H9 (cell line): ENCODE measurements at regions not wholly inside any gene's neighbourhood (a gene's known extent, or its start where the extent isn't known, plus 50 kb on each side); places are given as distances from the start of the nearest gene placed in this dataset.

Experiments
- DNase-seq: peaks from one replicate; pipeline ENCODE4 v3.0.0-alpha.2; 2017
- H2AFZ ChIP-seq: one replicate; pipeline ENCODE4 v1.6.1; 2013; ENCODE audit warnings: mild to moderate bottlenecking, low read length, control low read depth, moderate library complexity
- H2AK5ac ChIP-seq: 2 replicates; pipeline ENCODE4 v1.6.1; 2013; ENCODE audit warnings: low read length, control low read depth, mixed read lengths; ENCODE audit not compliant: insufficient read length
- H2BK120ac ChIP-seq: one replicate; pipeline ENCODE4 v1.6.1; 2013; ENCODE audit warnings: low read depth, mild to moderate bottlenecking, low read length, control low read depth, inconsistent platforms; ENCODE audit not compliant: poor library complexity, severe bottlenecking
- H2BK12ac ChIP-seq: 2 replicates; pipeline ENCODE4 v1.6.1; 2013; ENCODE audit warnings: low read length, control low read depth, mixed read lengths, low read depth; ENCODE audit not compliant: insufficient read length
- H2BK15ac ChIP-seq: 2 replicates; pipeline ENCODE4 v1.6.1; 2013; ENCODE audit warnings: low read depth, low read length, control low read depth
- H2BK20ac ChIP-seq: one replicate; pipeline ENCODE4 v1.6.1; 2013; ENCODE audit warnings: low read depth, mild to moderate bottlenecking, low read length, control low read depth, inconsistent platforms; ENCODE audit not compliant: poor library complexity, severe bottlenecking
- H2BK5ac ChIP-seq: 2 replicates; pipeline ENCODE4 v1.6.1; 2013; ENCODE audit warnings: low read length, control low read depth, mixed read lengths; ENCODE audit not compliant: insufficient read length
- H3K14ac ChIP-seq: 2 replicates; pipeline ENCODE4 v1.6.1; 2013; ENCODE audit warnings: low read length, control low read depth; ENCODE audit not compliant: insufficient read depth
- H3K18ac ChIP-seq: 2 replicates; pipeline ENCODE4 v1.6.1; 2013; ENCODE audit warnings: low read depth, mild to moderate bottlenecking, mixed read lengths, low read length, control low read depth; ENCODE audit not compliant: insufficient read length
- H3K23ac ChIP-seq: 2 replicates; pipeline ENCODE4 v1.6.1; 2013; ENCODE audit warnings: low read length, control low read depth, mixed read lengths, low read depth; ENCODE audit not compliant: insufficient read length
- H3K23me2 ChIP-seq: 2 replicates; pipeline ENCODE4 v1.6.1; 2013; ENCODE audit warnings: low read depth, mild to moderate bottlenecking, mixed read lengths, low read length, control low read depth; ENCODE audit not compliant: insufficient read length, poor library complexity, severe bottlenecking
- H3K27ac ChIP-seq: 2 replicates; pipeline ENCODE4 v1.5.1; 2013; ENCODE audit warnings: low read length, control low read depth, mixed read lengths, low read depth; ENCODE audit not compliant: insufficient read length
- H3K27me3 ChIP-seq: 2 replicates; pipeline ENCODE4 v1.6.1; 2013; ENCODE audit warnings: low read length, control low read depth, inconsistent platforms; ENCODE audit not compliant: insufficient read depth
- H3K4ac ChIP-seq: 2 replicates; pipeline ENCODE4 v1.6.1; 2013; ENCODE audit warnings: low read depth, mild to moderate bottlenecking, control low read depth, inconsistent platforms, low read length, moderate library complexity
- H3K4me1 ChIP-seq: 2 replicates; pipeline ENCODE4 v1.6.1; 2013; ENCODE audit warnings: low read length, control low read depth, inconsistent platforms; ENCODE audit not compliant: insufficient read depth
- H3K4me2 ChIP-seq: 2 replicates; pipeline ENCODE4 v1.6.1; 2013; ENCODE audit warnings: low read length, control low read depth, mixed read lengths; ENCODE audit not compliant: insufficient read length, insufficient read depth
- H3K56ac ChIP-seq: 2 replicates; pipeline ENCODE4 v1.6.1; 2013; ENCODE audit warnings: low read depth, mild to moderate bottlenecking, mixed read lengths, low read length, control low read depth; ENCODE audit not compliant: insufficient read length
- H3K79me1 ChIP-seq: 2 replicates; pipeline ENCODE4 v1.6.1; 2013; ENCODE audit warnings: low read depth, mild to moderate bottlenecking, moderate library complexity, low read length, control low read depth, inconsistent platforms; ENCODE audit not compliant: insufficient read depth, poor library complexity, severe bottlenecking
- H3K79me2 ChIP-seq: 2 replicates; pipeline ENCODE4 v1.6.1; 2013; ENCODE audit warnings: low read length, control low read depth, inconsistent platforms; ENCODE audit not compliant: insufficient read depth
- H3K9ac ChIP-seq: 2 replicates; pipeline ENCODE4 v1.6.1; 2013; ENCODE audit warnings: low read length, control low read depth, mixed read lengths; ENCODE audit not compliant: insufficient read length; ENCODE audit errors: extremely low read depth
- H3K9me3 ChIP-seq: one replicate; pipeline ENCODE4 v1.6.1; 2013; ENCODE audit warnings: low read depth, low read length, inconsistent platforms; ENCODE audit not compliant: control insufficient read depth
- H3T11ph ChIP-seq: one replicate; pipeline ENCODE4 v1.6.1; 2013; ENCODE audit warnings: mild to moderate bottlenecking, low read length, control low read depth, inconsistent platforms
- H4K20me1 ChIP-seq: one replicate; pipeline ENCODE4 v1.6.1; 2013; ENCODE audit not compliant: control insufficient read depth, insufficient read length, insufficient read depth
- H4K5ac ChIP-seq: 2 replicates; pipeline ENCODE4 v1.6.1; 2013; ENCODE audit warnings: low read depth, mild to moderate bottlenecking, mixed read lengths, low read length, control low read depth; ENCODE audit not compliant: insufficient read length
- H4K8ac ChIP-seq: replicated peaks from 2 replicates; pipeline ENCODE4 v1.6.1; 2013; ENCODE audit warnings: low read length, control low read depth, mixed read lengths, low read depth; ENCODE audit not compliant: insufficient read length
- H4K91ac ChIP-seq: 2 replicates; pipeline ENCODE4 v1.6.1; 2013; ENCODE audit warnings: low read depth, mild to moderate bottlenecking, moderate library complexity, mixed read lengths, low read length, control low read depth; ENCODE audit not compliant: insufficient read length
- H3K27ac Mint-ChIP-seq, 3 experiments: 2 replicates in 2 of 3; 3 replicates in 1 of 3; pipeline ENCODE4 v1.8.0; 2020 to 2021; ENCODE audit warnings: mixed read lengths in 3 of 3, mild to moderate bottlenecking in 1 of 3, moderate library complexity in 1 of 3
- H3K27me3 Mint-ChIP-seq: 2 replicates; pipeline ENCODE4 v1.8.0; 2021; ENCODE audit warnings: low read depth, mild to moderate bottlenecking, moderate library complexity, mixed read lengths
- H3K36me3 Mint-ChIP-seq, 3 experiments: 2 replicates in 2 of 3; 3 replicates in 1 of 3; pipeline ENCODE4 v1.8.0; 2020 to 2021; ENCODE audit warnings: low read depth in 3 of 3, mixed read lengths in 3 of 3; ENCODE audit not compliant: insufficient read depth in 1 of 3
- H3K4me1 Mint-ChIP-seq, 2 experiments: 2 replicates each; pipeline ENCODE4 v1.8.0; 2020; ENCODE audit warnings: mixed read lengths in 2 of 2
- H3K4me3 Mint-ChIP-seq, 2 experiments: 2 replicates in 1 of 2; 3 replicates in 1 of 2; pipeline ENCODE4 v1.8.0; 2020 to 2021; ENCODE audit warnings: mild to moderate bottlenecking in 2 of 2, mixed read lengths in 2 of 2, moderate library complexity in 1 of 2
- H3K9me3 Mint-ChIP-seq, 2 experiments: 2 replicates in 1 of 2; 3 replicates in 1 of 2; pipeline ENCODE4 v1.8.0; 2020; ENCODE audit warnings: mild to moderate bottlenecking in 2 of 2, mixed read lengths in 2 of 2, moderate library complexity in 1 of 2
- WGBS: extraction: QIAGEN DNeasy Blood & Tissue Kit; methylation state at CpG from one replicate; pipeline ENCODE4 v1.1.7; 2013; ENCODE audit warnings: missing lambda C conversion rate, low lambda C conversion rate, mixed read lengths; ENCODE audit not compliant: insufficient read length; ENCODE audit errors: extremely low coverage; 5-methylcytosine and 5-hydroxymethylcytosine counted together
- TF ChIP-seq, protein P1 (sequence below): fragments of 200-600 bp; sonication (generic); conservative IDR thresholded peaks from 3 replicates; pipeline ENCODE4 v1.8.0; 2021; ENCODE audit warnings: antibody characterized with exemption, mild to moderate bottlenecking

DNA sequence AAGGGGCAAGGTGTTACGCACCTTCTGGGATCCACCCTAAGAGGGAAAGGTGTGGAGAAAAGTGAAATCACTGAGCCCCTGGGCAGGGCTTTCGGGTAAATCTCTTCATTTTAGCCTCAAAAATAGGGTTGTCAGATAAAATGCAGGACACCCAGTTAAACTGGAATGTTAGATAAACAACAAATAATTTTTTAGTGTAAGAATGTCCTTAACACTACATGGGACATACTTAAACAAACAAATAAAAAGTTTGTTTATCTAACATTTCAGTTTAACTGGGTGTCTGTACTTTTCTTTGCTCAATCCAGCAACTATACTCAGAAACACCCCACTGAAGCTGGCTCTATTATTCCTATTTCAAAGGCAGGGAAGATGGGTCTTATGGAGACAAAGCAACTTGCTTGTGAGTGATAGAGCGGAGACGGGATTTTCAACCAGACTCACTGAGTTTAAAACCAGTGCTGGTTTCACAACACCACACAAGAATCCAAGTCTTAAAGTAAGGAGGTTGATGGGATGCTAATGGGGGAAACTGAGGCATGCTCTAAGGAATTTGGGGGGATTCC, 144.8 kb upstream of the RBPJ start:
- Histone ChIP-seq H3K14ac (no peak overlapping the region), H3K79me1 (no peaks in the 10 kb centered on the region), H4K20me1 (no peaks in the 10 kb centered on the region), H3K4me2 (no peak overlapping the region), H2BK15ac (no peak overlapping the region), H3K4ac (no peak overlapping the region), H3K56ac (no peak overlapping the region), H3K27me3 (no peaks in the 10 kb centered on the region), H3K18ac (no peak overlapping the region), H3K23me2 (no peaks in the 10 kb centered on the region), H4K8ac (no peak overlapping the region), H3K9me3 (peaks cover under 1% of the 10 kb centered on the region), H3K4me1 (no peaks in the 10 kb centered on the region; the same call in 1 of the 2 replicates), H2AK5ac (no peak overlapping the region), H2BK20ac (no peak overlapping the region), H2BK5ac (no peak overlapping the region), H4K91ac (no peak overlapping the region), H3K27ac (no peak overlapping the region), H3K79me2 (no peaks in the 10 kb centered on the region), H4K5ac (no peak overlapping the region), H3K23ac (no peak overlapping the region), H3T11ph (no peak overlapping the region), H2AFZ (no peak overlapping the region), H2BK120ac (no peak overlapping the region), H3K9ac (no peak overlapping the region), H2BK12ac (no peak overlapping the region)
- Mint-ChIP-seq H3K36me3 (peaks cover 0 to 1% (median 0%) of the 10 kb centered on the region in 3 experiments; a peak in 1 of 7 replicates), H3K9me3 (peaks cover under 1 to 2% of the 10 kb centered on the region in 2 experiments; a peak in 3 of 5 replicates), H3K27me3 (no peaks in the 10 kb centered on the region), H3K4me1 (peaks cover 5 to 16% of the 10 kb centered on the region in 2 experiments), H3K4me3 (no peak overlapping the region), H3K27ac (no peak overlapping the region)
- no peak for DNase-seq
- TF ChIP-seq, protein P1, sequence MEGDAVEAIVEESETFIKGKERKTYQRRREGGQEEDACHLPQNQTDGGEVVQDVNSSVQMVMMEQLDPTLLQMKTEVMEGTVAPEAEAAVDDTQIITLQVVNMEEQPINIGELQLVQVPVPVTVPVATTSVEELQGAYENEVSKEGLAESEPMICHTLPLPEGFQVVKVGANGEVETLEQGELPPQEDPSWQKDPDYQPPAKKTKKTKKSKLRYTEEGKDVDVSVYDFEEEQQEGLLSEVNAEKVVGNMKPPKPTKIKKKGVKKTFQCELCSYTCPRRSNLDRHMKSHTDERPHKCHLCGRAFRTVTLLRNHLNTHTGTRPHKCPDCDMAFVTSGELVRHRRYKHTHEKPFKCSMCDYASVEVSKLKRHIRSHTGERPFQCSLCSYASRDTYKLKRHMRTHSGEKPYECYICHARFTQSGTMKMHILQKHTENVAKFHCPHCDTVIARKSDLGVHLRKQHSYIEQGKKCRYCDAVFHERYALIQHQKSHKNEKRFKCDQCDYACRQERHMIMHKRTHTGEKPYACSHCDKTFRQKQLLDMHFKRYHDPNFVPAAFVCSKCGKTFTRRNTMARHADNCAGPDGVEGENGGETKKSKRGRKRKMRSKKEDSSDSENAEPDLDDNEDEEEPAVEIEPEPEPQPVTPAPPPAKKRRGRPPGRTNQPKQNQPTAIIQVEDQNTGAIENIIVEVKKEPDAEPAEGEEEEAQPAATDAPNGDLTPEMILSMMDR: no peak
- WGBS: no CpG with 5 or more reads among the region's 4 CpGs
